ENCODE measurements at regions not wholly inside any gene's neighbourhood (a gene's known extent, or its start where the extent isn't known, plus 50 kb on each side); places are given as distances from the start of the nearest gene placed in this dataset.
"Not testable (repeated sequence)": the region's sequence is repeated elsewhere in the genome, so short reads cannot be mapped to it uniquely, and the experiment has no call there.

- peak in 36 of 56 donors; percentile 2 to 59 (median 19) for DNase-seq
These were observed 133.4 kb downstream of the SLC1A3 start for GRCh38 chr5:36739751-36740221.

GRCh38 chr5:36740259-36740898 lies 134.0 kb downstream of the SLC1A3 start:
- DNase-seq, result no peak

- DNase-seq, result no peak
These were observed 134.7 kb downstream of the SLC1A3 start for GRCh38 chr5:36741128-36741527.

- peak in 8 of 56 donors; percentile 13 to 59 (median 26) for DNase-seq
These were observed 132.4 kb upstream of the NIPBL start for GRCh38 chr5:36743891-36744772.

GRCh38 chr5:36744773-36745589 lies 131.6 kb upstream of the NIPBL start:
- peak in 42 of 56 donors; percentile 8 to 75 (median 43) for DNase-seq

- DNase-seq, result not testable (repeated sequence)
These were observed 128.8 kb upstream of the NIPBL start for GRCh38 chr5:36747794-36748193.

- no peak for DNase-seq
These were observed 124.7 kb upstream of the NIPBL start for GRCh38 chr5:36751886-36752285.

GRCh38 chr5:36755342-36755741 lies 121.2 kb upstream of the NIPBL start:
- DNase-seq, result no peak

GRCh38 chr5:36755920-36756488 lies 120.6 kb upstream of the NIPBL start:
- no peak for DNase-seq

- no peak for DNase-seq
These were observed 119.7 kb upstream of the NIPBL start for GRCh38 chr5:36756848-36757247.

GRCh38 chr5:36759117-36759516 lies 117.5 kb upstream of the NIPBL start:
- no peak for DNase-seq

GRCh38 chr5:36763454-36763853 lies 113.1 kb upstream of the NIPBL start:
- DNase-seq, result no peak

- DNase-seq, result no peak
These were observed 110.7 kb upstream of the NIPBL start for GRCh38 chr5:36765876-36766275.

- DNase-seq, result no peak
These were observed 109.6 kb upstream of the NIPBL start for GRCh38 chr5:36766981-36767380.

GRCh38 chr5:36768450-36768849 lies 108.1 kb upstream of the NIPBL start:
- no peak for DNase-seq

- no peak for DNase-seq
These were observed 107.3 kb upstream of the NIPBL start for GRCh38 chr5:36769129-36769770.

GRCh38 chr5:36770125-36770524 lies 106.4 kb upstream of the NIPBL start:
- DNase-seq, result no peak

GRCh38 chr5:36772276-36773140 lies 104.1 kb upstream of the NIPBL start:
- DNase-seq, result no peak

- peak in 3 of 56 donors; percentile 1 to 6 (median 1) for DNase-seq
These were observed 99.3 kb upstream of the NIPBL start for GRCh38 chr5:36777105-36777757.

All from nucleus accumbens (tissue), 56 donors.